Loucy (cell line): ENCODE measurements at regions not wholly inside any gene's neighbourhood (a gene's known extent, or its start where the extent isn't known, plus 50 kb on each side); places are given as distances from the start of the nearest gene placed in this dataset.

Experiments used
- EZH2phosphoT487 ChIP-seq: fragments of 200-600 bp; IDR thresholded peaks from 2 replicates; pipeline ENCODE4 v1.6.1; 2018; ENCODE audit warnings: antibody characterized with exemption, mild to moderate bottlenecking, moderate library complexity, borderline replicate concordance
- TF ChIP-seq, protein P1 (sequence below): fragments of 200-600 bp; sonication (generic); conservative IDR thresholded peaks from 2 replicates; pipeline ENCODE4 v1.5.1; 2014; ENCODE audit warnings: mild to moderate bottlenecking, antibody characterized with exemption, low read length

DNA sequence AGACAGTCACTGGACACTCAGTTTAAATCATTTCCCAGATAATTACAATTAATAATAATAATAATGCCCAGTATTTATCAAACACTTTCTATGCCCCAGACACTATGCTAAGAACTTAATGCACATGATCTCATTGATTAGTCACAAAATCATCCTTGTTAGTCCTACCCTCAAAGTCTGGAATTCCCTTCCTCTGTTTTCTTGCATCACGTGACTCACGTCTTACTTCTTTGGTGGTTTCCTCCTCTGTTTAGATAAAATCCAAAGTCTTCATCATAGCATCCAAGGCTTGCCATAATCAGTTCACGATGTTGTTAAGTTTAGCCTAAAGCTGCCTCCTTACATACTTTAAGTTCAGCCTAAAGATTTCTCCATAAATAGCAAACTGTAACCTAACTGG lies 471.9 kb downstream of the PMP22 start:
- TF ChIP-seq, protein P1, sequence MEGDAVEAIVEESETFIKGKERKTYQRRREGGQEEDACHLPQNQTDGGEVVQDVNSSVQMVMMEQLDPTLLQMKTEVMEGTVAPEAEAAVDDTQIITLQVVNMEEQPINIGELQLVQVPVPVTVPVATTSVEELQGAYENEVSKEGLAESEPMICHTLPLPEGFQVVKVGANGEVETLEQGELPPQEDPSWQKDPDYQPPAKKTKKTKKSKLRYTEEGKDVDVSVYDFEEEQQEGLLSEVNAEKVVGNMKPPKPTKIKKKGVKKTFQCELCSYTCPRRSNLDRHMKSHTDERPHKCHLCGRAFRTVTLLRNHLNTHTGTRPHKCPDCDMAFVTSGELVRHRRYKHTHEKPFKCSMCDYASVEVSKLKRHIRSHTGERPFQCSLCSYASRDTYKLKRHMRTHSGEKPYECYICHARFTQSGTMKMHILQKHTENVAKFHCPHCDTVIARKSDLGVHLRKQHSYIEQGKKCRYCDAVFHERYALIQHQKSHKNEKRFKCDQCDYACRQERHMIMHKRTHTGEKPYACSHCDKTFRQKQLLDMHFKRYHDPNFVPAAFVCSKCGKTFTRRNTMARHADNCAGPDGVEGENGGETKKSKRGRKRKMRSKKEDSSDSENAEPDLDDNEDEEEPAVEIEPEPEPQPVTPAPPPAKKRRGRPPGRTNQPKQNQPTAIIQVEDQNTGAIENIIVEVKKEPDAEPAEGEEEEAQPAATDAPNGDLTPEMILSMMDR = no peak
- no peak for TF ChIP-seq EZH2phosphoT487
